Fibroblast of lung (primary cell): ENCODE measurements at regions not wholly inside any gene's neighbourhood (a gene's known extent, or its start where the extent isn't known, plus 50 kb on each side); places are given as distances from the start of the nearest gene placed in this dataset.

Experiments used
- DNase-seq, 2 donors: peaks; one replicate each; pipeline versions ENCODE4 v3.0.0 to v3.0.0-alpha.2; 2010; ENCODE audit warnings: low read depth in 2 of 2
- H2AFZ ChIP-seq: 2 replicates; pipeline ENCODE4 v1.5.1; 2012; ENCODE audit warnings: low read length, control low read depth, inconsistent platforms
- H3K27ac ChIP-seq: 2 replicates; pipeline ENCODE4 v1.5.1; 2011; ENCODE audit warnings: low read length, control low read depth; ENCODE audit not compliant: insufficient read depth
- H3K27me3 ChIP-seq: 2 replicates; pipeline ENCODE4 v1.5.1; 2011; ENCODE audit warnings: mild to moderate bottlenecking, low read length; ENCODE audit not compliant: control insufficient read depth, insufficient read depth
- H3K36me3 ChIP-seq: 2 replicates; pipeline ENCODE4 v1.5.1; 2011; ENCODE audit warnings: low read length; ENCODE audit not compliant: control insufficient read depth, insufficient read depth
- H3K4me1 ChIP-seq: 2 replicates; pipeline ENCODE4 v1.5.1; 2011; ENCODE audit warnings: low read length; ENCODE audit not compliant: control insufficient read depth, insufficient read depth; ENCODE audit errors: extremely low read depth
- H3K4me2 ChIP-seq: 2 replicates; pipeline ENCODE4 v1.5.1; 2011; ENCODE audit warnings: low read length, control low read depth; ENCODE audit not compliant: insufficient read depth; ENCODE audit errors: extremely low read depth
- H3K4me3 ChIP-seq, 4 experiments: fragments of 200-600 bp in 1 of 4; sonication (generic) in 1 of 4; replicated peaks in 1 of 4; 2 replicates each; pipeline ENCODE4 v1.5.1; 2011 to 2016; ENCODE audit warnings: low read length in 4 of 4, low read depth in 3 of 4, mild to moderate bottlenecking in 3 of 4, control low read depth in 2 of 4, inconsistent platforms in 1 of 4, mixed read lengths in 1 of 4; ENCODE audit not compliant: insufficient read depth in 1 of 4; ENCODE audit errors: control extremely low read depth in 1 of 4
- H3K79me2 ChIP-seq: 2 replicates; pipeline ENCODE4 v1.5.1; 2012; ENCODE audit warnings: mild to moderate bottlenecking, low read length, inconsistent platforms; ENCODE audit not compliant: control insufficient read depth, insufficient read depth
- H3K9ac ChIP-seq: 2 replicates; pipeline ENCODE4 v1.5.1; 2011; ENCODE audit warnings: mild to moderate bottlenecking, low read length, control low read depth; ENCODE audit not compliant: insufficient read depth
- H3K9me3 ChIP-seq: 2 replicates; pipeline ENCODE4 v1.5.1; 2012; ENCODE audit warnings: low read depth, low read length; ENCODE audit not compliant: control insufficient read depth, insufficient read depth
- H4K20me1 ChIP-seq: 2 replicates; pipeline ENCODE4 v1.5.1; 2011; ENCODE audit warnings: low read length; ENCODE audit not compliant: control insufficient read depth, insufficient read depth; ENCODE audit errors: extremely low read depth
- EZH2 ChIP-seq: IDR thresholded peaks from 2 replicates; pipeline ENCODE4 v1.5.1; 2012; ENCODE audit warnings: low read length, control low read depth, mild to moderate bottlenecking; ENCODE audit errors: missing control alignments
- TF ChIP-seq, protein P1 (sequence below), 2 donors: IDR thresholded peaks in 1 of 2; conservative IDR thresholded peaks in 1 of 2; 1 replicate in 1 of 2; 2 replicates in 1 of 2; pipeline ENCODE4 v1.5.1; 2011 to 2012; ENCODE audit warnings: low read length in 2 of 2, control low read depth in 1 of 2, inconsistent platforms in 1 of 2, low read depth in 1 of 2, mild to moderate bottlenecking in 1 of 2

DNA sequence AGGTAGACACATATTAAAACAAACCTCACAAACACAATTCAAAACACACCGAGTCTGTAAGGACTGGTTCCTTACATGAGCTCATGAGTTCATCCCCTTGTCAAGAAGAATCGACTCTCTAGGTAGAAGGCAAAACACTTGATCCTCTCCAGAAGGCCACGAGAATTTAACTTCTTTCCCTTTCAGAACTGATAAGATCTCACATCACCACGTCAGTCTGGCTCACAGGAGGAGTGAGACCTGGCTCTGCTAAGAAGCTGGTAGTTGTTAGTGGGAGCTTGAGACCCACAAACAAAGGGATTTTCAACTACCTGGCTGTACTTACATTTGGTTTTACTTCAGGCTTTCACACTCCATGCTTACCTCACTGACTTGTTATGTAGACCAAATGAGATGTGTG is 459.2 kb downstream of the ARHGEF28 start:
- TF ChIP-seq, protein P1, sequence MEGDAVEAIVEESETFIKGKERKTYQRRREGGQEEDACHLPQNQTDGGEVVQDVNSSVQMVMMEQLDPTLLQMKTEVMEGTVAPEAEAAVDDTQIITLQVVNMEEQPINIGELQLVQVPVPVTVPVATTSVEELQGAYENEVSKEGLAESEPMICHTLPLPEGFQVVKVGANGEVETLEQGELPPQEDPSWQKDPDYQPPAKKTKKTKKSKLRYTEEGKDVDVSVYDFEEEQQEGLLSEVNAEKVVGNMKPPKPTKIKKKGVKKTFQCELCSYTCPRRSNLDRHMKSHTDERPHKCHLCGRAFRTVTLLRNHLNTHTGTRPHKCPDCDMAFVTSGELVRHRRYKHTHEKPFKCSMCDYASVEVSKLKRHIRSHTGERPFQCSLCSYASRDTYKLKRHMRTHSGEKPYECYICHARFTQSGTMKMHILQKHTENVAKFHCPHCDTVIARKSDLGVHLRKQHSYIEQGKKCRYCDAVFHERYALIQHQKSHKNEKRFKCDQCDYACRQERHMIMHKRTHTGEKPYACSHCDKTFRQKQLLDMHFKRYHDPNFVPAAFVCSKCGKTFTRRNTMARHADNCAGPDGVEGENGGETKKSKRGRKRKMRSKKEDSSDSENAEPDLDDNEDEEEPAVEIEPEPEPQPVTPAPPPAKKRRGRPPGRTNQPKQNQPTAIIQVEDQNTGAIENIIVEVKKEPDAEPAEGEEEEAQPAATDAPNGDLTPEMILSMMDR (conservative IDR thresholded peaks at IDR 0.05 in 1 of 2, IDR thresholded peaks at IDR 0.05 in 1 of 2; ENCODE audit: low read depth in 1 of 2, low read length in 2 of 2): no peak
- TF ChIP-seq EZH2: no peak
- no peak for DNase-seq
- Histone ChIP-seq H2AFZ (no peak overlapping the region), H4K20me1 (no peaks in the 10 kb centered on the region), H3K4me3 (no peak overlapping the region), H3K79me2 (no peaks in the 10 kb centered on the region), H3K9me3 (no peaks in the 10 kb centered on the region), H3K9ac (no peak overlapping the region), H3K4me1 (no peaks in the 10 kb centered on the region), H3K27ac (no peak overlapping the region), H3K27me3 (peaks cover 4% of the 10 kb centered on the region), H3K4me2 (no peak overlapping the region), H3K36me3 (no peaks in the 10 kb centered on the region)

DNA sequence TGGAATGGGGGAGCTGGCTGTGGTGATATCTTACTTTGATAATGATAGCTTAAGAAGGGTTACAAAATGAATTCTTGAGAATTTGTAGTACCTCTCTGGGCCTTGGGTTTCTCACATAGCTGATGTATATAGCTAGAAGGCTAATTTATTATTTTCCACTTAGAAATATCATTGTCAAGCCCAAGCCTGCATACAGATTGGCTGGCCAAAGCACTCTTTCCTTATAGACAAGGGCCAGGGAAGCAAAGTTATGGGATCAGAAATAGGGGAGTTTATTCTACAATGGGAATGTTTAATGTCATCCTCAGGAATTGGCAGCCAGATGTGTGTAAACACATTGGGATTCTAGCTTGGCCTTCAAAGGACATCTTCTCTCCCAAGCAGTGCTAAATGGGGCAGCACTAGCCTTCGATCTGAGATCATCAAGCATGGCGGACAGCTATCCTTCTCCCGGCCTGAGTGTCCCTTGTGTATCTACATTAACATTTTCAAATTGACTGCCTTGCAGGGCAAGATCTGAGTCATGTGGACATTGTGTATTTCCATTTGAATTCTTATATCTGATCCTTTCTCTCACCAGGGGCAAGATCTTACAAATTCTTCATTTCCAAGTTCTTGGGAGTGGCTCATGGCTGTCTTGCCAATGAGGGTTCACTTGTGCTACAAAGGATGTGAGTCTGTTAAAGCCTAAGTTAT is 457.2 kb downstream of the ARHGEF28 start:
- no peak for DNase-seq
- H3K79me2 ChIP-seq: no peaks in the 10 kb centered on the region
- H3K27me3 ChIP-seq: peaks cover 2% of the 10 kb centered on the region

DNA sequence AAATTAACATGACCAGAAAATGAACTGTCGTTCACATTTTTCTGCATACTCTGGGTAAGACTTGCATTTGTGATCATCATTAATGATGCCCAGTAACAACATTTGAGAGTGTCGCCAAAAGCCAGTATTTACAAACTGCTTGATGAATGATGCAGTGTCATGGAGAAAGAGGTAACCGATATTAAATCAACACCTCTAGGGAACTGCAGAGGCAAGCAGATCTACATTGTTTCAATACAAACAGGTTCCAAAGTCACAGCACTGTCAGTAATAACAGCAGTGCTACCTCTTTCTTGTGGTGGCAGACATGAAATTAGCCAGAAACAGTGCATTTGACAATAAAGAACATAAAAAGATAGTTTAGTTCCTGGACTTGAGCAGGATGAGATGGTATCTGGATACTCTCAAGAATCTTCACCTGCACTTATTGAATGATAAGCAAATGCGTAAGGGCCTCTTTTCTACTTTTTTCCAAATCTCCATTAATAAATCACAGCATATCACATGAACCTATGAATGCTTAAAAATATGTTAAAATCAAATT is 456.6 kb downstream of the ARHGEF28 start:
- H3K9ac ChIP-seq: no peak overlapping the region
- H3K9me3 ChIP-seq: no peaks in the 10 kb centered on the region
- H3K4me2 ChIP-seq: no peak overlapping the region
- H3K4me3 ChIP-seq: no peak overlapping the region
- no peaks in the 10 kb centered on the region for H4K20me1 ChIP-seq
- no peaks in the 10 kb centered on the region for H3K36me3 ChIP-seq
- peaks cover 2% of the 10 kb centered on the region for H3K27me3 ChIP-seq
- TF ChIP-seq EZH2: no peak
- TF ChIP-seq, protein P1 (conservative IDR thresholded peaks at IDR 0.05 in 1 of 2, IDR thresholded peaks at IDR 0.05 in 1 of 2; ENCODE audit: low read depth in 1 of 2, low read length in 2 of 2): no peak
- no peak overlapping the region for H2AFZ ChIP-seq
- H3K4me1 ChIP-seq: no peaks in the 10 kb centered on the region
- no peaks in the 10 kb centered on the region for H3K79me2 ChIP-seq
- no peak overlapping the region for H3K27ac ChIP-seq
- no peak for DNase-seq

More for the DNA sequence above, 457.2 kb downstream of the ARHGEF28 start:
- Histone ChIP-seq H3K4me3 (no peak overlapping the region), H4K20me1 (no peaks in the 10 kb centered on the region), H3K4me2 (no peak overlapping the region), H3K36me3 (no peaks in the 10 kb centered on the region), H3K4me1 (no peaks in the 10 kb centered on the region), H3K9ac (no peak overlapping the region), H2AFZ (no peak overlapping the region), H3K27ac (no peak overlapping the region), H3K9me3 (no peaks in the 10 kb centered on the region)
- no peak for TF ChIP-seq EZH2
- TF ChIP-seq, protein P1 (conservative IDR thresholded peaks at IDR 0.05 in 1 of 2, IDR thresholded peaks at IDR 0.05 in 1 of 2; ENCODE audit: low read depth in 1 of 2, low read length in 2 of 2): no peak
